ENCODE measurements at regions not wholly inside any gene's neighbourhood (a gene's known extent, or its start where the extent isn't known, plus 50 kb on each side); places are given as distances from the start of the nearest gene placed in this dataset.
A peak's percentile ranks its signal among the peaks of the same experiment; 100 is the strongest.

GRCh38 chr2:60119778-60120177, 433.7 kb downstream of the BCL11A start:
- H3K27ac ChIP-seq (ENCODE audit: control insufficient read depth, insufficient read depth): no peak overlapping the region
- DNase-seq (ENCODE audit: low read depth, low spot score) (no peak), FAIRE-seq (no peak), ATAC-seq (no peak)
- no peak overlapping the region for H3K4me2 ChIP-seq (ENCODE audit: control insufficient read depth, insufficient read depth)
- no peaks in the 10 kb centered on the region for H3K36me3 ChIP-seq (ENCODE audit: control insufficient read depth in 2 of 2, insufficient read depth in 2 of 2, low read length in 1 of 2)
- CTCF ChIA-PET: no interaction called here
- SMC1A ChIA-PET (ENCODE audit: uncharacterized antibody, unreplicated experiment): no interaction called here
- H3K9me3 ChIP-seq (replicated peaks; ENCODE audit: control insufficient read depth, insufficient read depth, low read length): no peaks in the 10 kb centered on the region; the same call in 2 of the 3 replicates
- RAD21 ChIA-PET (ENCODE audit: unreplicated experiment): no interaction called here
- intact Hi-C loops (cut with micrococcal nuclease; ENCODE audit: unreplicated experiment): no loop called here
- H3K4me3 ChIP-seq: no peak overlapping the region
- no peaks in the 10 kb centered on the region for H3K79me2 ChIP-seq (ENCODE audit: control insufficient read depth, insufficient read depth, low read length)
- H3K9ac ChIP-seq (ENCODE audit: control insufficient read depth, insufficient read depth, low read length): no peak overlapping the region
- WGBS (ENCODE audit: insufficient coverage, insufficient replicate concordance, low lambda C conversion rate, missing lambda C conversion rate): 13% methylated on average over 2 of the region's 2 CpGs
- in situ Hi-C loops (cut with MboI): no loop called here
- BruUV-seq (replicated peaks): no TSS peak
- peak in 1 of 3 experiments; percentile 7; a peak in 1 of 6 replicates for TF ChIP-seq CTCF (IDR thresholded peaks at IDR 0.05 in 2 of 3, conservative IDR thresholded peaks at IDR 0.05 in 1 of 3; ENCODE audit: control insufficient read depth in 2 of 3, extremely low read depth in 1 of 3, insufficient read depth in 1 of 3, low read depth in 3 of 3, low read length in 3 of 3)
- TF ChIP-seq NFXL1 (IDR thresholded peaks at IDR 0.05; ENCODE audit: borderline replicate concordance): no peak
- TF ChIP-seq CREM (IDR thresholded peaks at IDR 0.05; ENCODE audit: low read depth): no peak
- TF ChIP-seq HDAC2 (IDR thresholded peaks at IDR 0.05): no peak
- peak; percentile 29; the same call in 1 of the 2 replicates for TF ChIP-seq RAD21 (IDR thresholded peaks at IDR 0.05; ENCODE audit: insufficient read depth, low read depth, low read length)
- no peak for TF ChIP-seq ATF2 (IDR thresholded peaks at IDR 0.05; ENCODE audit: low read length)
- TF ChIP-seq CBX3 (IDR thresholded peaks at IDR 0.05; ENCODE audit: borderline replicate concordance, low read depth): no peak
- TF ChIP-seq MEF2B (IDR thresholded peaks at IDR 0.05; ENCODE audit: partially characterized antibody, poor library complexity, severe bottlenecking): no peak
- TF ChIP-seq RBBP5 (conservative IDR thresholded peaks at IDR 0.05): no peak
- TF ChIP-seq USF1 (IDR thresholded peaks at IDR 0.05; ENCODE audit: borderline replicate concordance, extremely low read length, insufficient read depth, low read depth, low read length): no peak
- no peaks in the 10 kb centered on the region for H3K4me1 ChIP-seq (ENCODE audit: control insufficient read depth, insufficient read depth, low read length)
- H4K20me1 ChIP-seq (ENCODE audit: control insufficient read depth, insufficient read depth): no peaks in the 10 kb centered on the region
- POLR2A ChIA-PET: no interaction called here
- no peak overlapping the region for H2AFZ ChIP-seq (ENCODE audit: control insufficient read depth, low read depth, low read length)
- no peaks in the 10 kb centered on the region for H3K27me3 ChIP-seq (replicated peaks in 1 of 2; ENCODE audit: control insufficient read depth in 2 of 2, insufficient read depth in 2 of 2, low read length in 1 of 2)

Measured in GM12878 (cell line).